Lower leg skin (tissue), 3 donors: ENCODE measurements at regions not wholly inside any gene's neighbourhood (a gene's known extent, or its start where the extent isn't known, plus 50 kb on each side); places are given as distances from the start of the nearest gene placed in this dataset.

ENCODE experiments used
- CTCF ChIP-seq, 3 donors: fragments of 450-650 bp; IDR thresholded peaks; one replicate each; pipeline ENCODE4 v1.5.1; 2016; ENCODE audit warnings: antibody characterized with exemption in 3 of 3, mild to moderate bottlenecking in 3 of 3, moderate library complexity in 2 of 3
- POLR2A ChIP-seq, 2 donors: fragments of 450-650 bp; IDR thresholded peaks; one replicate each; pipeline ENCODE4 v1.6.1; 2016 to 2017; ENCODE audit warnings: antibody characterized with exemption in 2 of 2, mild to moderate bottlenecking in 1 of 2, moderate library complexity in 1 of 2

- TF ChIP-seq CTCF (IDR thresholded peaks at IDR 0.05) = no peak
- no peak for TF ChIP-seq POLR2A (IDR thresholded peaks at IDR 0.05)
Observed at GRCh38 chr14:96953875-96954185, 156.6 kb downstream of the VRK1 start.
